Neural progenitor cell (in vitro differentiated cells): ENCODE measurements at regions not wholly inside any gene's neighbourhood (a gene's known extent, or its start where the extent isn't known, plus 50 kb on each side); places are given as distances from the start of the nearest gene placed in this dataset.

Source experiments
- EZH2 ChIP-seq: fragments of 200-600 bp; sonication (generic); IDR thresholded peaks from 2 replicates; pipeline ENCODE4 v1.6.1; 2017; ENCODE audit warnings: antibody characterized with exemption, mild to moderate bottlenecking, moderate library complexity
- EZH2phosphoT487 ChIP-seq: fragments of 200-600 bp; sonication (generic); IDR thresholded peaks from 2 replicates; pipeline ENCODE4 v1.6.1; 2017; ENCODE audit warnings: antibody characterized with exemption
- TF ChIP-seq, protein P1 (sequence below): fragments of 200-600 bp; sonication (generic); IDR thresholded peaks from 2 replicates; pipeline ENCODE4 v1.5.1; 2017; ENCODE audit warnings: antibody characterized with exemption, mild to moderate bottlenecking

DNA sequence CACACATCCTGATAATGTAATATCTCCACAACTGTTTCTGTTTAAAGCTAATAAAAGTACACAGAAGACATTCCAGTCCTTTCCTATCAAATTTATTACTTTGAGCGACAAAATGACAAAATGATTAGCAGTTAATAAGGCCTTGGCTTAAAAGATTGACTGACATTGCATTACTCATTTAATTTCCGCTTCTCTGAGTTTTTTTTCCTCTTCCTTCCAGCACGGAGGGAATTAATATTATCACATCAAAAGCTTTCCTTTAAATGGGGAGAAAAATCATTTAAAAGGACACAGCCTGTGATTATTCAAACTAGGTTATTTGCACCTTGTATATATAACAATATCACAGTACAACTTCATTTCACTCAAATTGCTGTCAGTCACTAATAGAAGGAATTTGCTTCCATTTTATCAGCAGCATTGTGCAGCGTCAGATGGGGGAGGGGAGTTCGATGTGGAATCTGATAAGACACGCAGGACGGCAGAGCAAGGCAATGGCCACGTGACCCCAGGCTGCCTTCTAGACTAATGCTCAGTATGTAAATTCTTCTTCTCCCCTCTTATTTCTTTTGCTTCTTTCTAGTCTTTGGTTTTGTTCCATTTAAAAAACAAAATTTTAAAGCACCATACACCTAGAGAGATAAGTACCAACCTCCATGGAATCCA is 400.5 kb downstream of the IRX1 start:
- TF ChIP-seq, protein P1, sequence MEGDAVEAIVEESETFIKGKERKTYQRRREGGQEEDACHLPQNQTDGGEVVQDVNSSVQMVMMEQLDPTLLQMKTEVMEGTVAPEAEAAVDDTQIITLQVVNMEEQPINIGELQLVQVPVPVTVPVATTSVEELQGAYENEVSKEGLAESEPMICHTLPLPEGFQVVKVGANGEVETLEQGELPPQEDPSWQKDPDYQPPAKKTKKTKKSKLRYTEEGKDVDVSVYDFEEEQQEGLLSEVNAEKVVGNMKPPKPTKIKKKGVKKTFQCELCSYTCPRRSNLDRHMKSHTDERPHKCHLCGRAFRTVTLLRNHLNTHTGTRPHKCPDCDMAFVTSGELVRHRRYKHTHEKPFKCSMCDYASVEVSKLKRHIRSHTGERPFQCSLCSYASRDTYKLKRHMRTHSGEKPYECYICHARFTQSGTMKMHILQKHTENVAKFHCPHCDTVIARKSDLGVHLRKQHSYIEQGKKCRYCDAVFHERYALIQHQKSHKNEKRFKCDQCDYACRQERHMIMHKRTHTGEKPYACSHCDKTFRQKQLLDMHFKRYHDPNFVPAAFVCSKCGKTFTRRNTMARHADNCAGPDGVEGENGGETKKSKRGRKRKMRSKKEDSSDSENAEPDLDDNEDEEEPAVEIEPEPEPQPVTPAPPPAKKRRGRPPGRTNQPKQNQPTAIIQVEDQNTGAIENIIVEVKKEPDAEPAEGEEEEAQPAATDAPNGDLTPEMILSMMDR, result no peak
- TF ChIP-seq EZH2phosphoT487 (no peak), EZH2 (no peak)
